Coronary artery (tissue), 2 donors: ENCODE measurements at regions not wholly inside any gene's neighbourhood (a gene's known extent, or its start where the extent isn't known, plus 50 kb on each side); places are given as distances from the start of the nearest gene placed in this dataset.

ENCODE experiments used
- DNase-seq: peaks from one replicate; pipeline ENCODE4 v3.0.0-alpha.2; 2017; ENCODE audit warnings: low spot score
- H3K27ac ChIP-seq, 2 donors: fragments of 200-600 bp; sonication (generic); one replicate each; pipeline ENCODE4 v1.5.1; 2016 to 2019
- H3K4me3 ChIP-seq: fragments of 200-600 bp; sonication (generic); 2 replicates; pipeline ENCODE4 v1.5.1; 2016; ENCODE audit warnings: mild to moderate bottlenecking, moderate library complexity
- TF ChIP-seq, protein P1 (sequence below): fragments of 200-600 bp; sonication (generic); IDR thresholded peaks from one replicate; pipeline ENCODE4 v1.5.1; 2019; ENCODE audit warnings: antibody characterized with exemption

GRCh38 chr5:3905031-3905430 is 309.4 kb downstream of the IRX1 start:
- TF ChIP-seq, protein P1, sequence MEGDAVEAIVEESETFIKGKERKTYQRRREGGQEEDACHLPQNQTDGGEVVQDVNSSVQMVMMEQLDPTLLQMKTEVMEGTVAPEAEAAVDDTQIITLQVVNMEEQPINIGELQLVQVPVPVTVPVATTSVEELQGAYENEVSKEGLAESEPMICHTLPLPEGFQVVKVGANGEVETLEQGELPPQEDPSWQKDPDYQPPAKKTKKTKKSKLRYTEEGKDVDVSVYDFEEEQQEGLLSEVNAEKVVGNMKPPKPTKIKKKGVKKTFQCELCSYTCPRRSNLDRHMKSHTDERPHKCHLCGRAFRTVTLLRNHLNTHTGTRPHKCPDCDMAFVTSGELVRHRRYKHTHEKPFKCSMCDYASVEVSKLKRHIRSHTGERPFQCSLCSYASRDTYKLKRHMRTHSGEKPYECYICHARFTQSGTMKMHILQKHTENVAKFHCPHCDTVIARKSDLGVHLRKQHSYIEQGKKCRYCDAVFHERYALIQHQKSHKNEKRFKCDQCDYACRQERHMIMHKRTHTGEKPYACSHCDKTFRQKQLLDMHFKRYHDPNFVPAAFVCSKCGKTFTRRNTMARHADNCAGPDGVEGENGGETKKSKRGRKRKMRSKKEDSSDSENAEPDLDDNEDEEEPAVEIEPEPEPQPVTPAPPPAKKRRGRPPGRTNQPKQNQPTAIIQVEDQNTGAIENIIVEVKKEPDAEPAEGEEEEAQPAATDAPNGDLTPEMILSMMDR: no peak
- no peak overlapping the region for H3K27ac ChIP-seq
- no peak overlapping the region for H3K4me3 ChIP-seq
- no peak for DNase-seq

GRCh38 chr5:3905521-3905920 is 309.9 kb downstream of the IRX1 start:
- TF ChIP-seq, protein P1: no peak
- Histone ChIP-seq H3K27ac (no peak overlapping the region), H3K4me3 (no peak overlapping the region)
- DNase-seq: no peak

GRCh38 chr5:3911111-3911510 is 315.5 kb downstream of the IRX1 start:
- Histone ChIP-seq H3K4me3 (no peak overlapping the region), H3K27ac (no peak overlapping the region)
- DNase-seq: no peak
- TF ChIP-seq, protein P1: no peak

- TF ChIP-seq, protein P1: no peak
- no peak for DNase-seq
- Histone ChIP-seq H3K4me3 (no peak overlapping the region), H3K27ac (no peak overlapping the region)
These were observed 316.1 kb downstream of the IRX1 start for GRCh38 chr5:3911773-3912172.

- Histone ChIP-seq H3K4me3 (no peak overlapping the region), H3K27ac (no peak overlapping the region)
- DNase-seq: no peak
- TF ChIP-seq, protein P1: no peak
These were observed 317.2 kb downstream of the IRX1 start for GRCh38 chr5:3912790-3913189.

- no peak overlapping the region for H3K27ac ChIP-seq
- H3K4me3 ChIP-seq: no peak overlapping the region
- TF ChIP-seq, protein P1: no peak
- DNase-seq: no peak
These were observed 317.6 kb downstream of the IRX1 start for GRCh38 chr5:3913279-3913678.

- H3K4me3 ChIP-seq: no peak overlapping the region
- DNase-seq: no peak
These were observed 329.4 kb downstream of the IRX1 start for GRCh38 chr5:3925022-3925421.

More at GRCh38 chr5:3925022-3925421, 329.4 kb downstream of the IRX1 start:
- H3K27ac ChIP-seq: no peak overlapping the region
- TF ChIP-seq, protein P1: no peak
